Kasumi-1 (cell line): ENCODE measurements at regions not wholly inside any gene's neighbourhood (a gene's known extent, or its start where the extent isn't known, plus 50 kb on each side); places are given as distances from the start of the nearest gene placed in this dataset.
A peak's percentile ranks its signal among the peaks of the same experiment; 100 is the strongest.

Experiments
- DNase-seq, 2 experiments: peaks; one replicate each; lab custom pipeline; 2025; lab: John Stamatoyannopoulos, UW

- DNase-seq = peak; percentile 21 to 27
These were observed 61.7 kb downstream of the RHOU start for GRCh38 chr1:228796945-228797344.

- DNase-seq = no peak
These were observed 62.8 kb downstream of the RHOU start for GRCh38 chr1:228798035-228798434.

- DNase-seq = no peak
These were observed 63.3 kb downstream of the RHOU start for GRCh38 chr1:228798548-228798947.

GRCh38 chr1:228799924-228800323 lies 64.6 kb downstream of the RHOU start:
- DNase-seq = peak; percentile 21 to 22

GRCh38 chr1:228801068-228801467 lies 65.8 kb downstream of the RHOU start:
- DNase-seq = no peak

- DNase-seq = no peak
These were observed 67.3 kb downstream of the RHOU start for GRCh38 chr1:228802386-228803220.

- no peak for DNase-seq
These were observed 68.1 kb downstream of the RHOU start for GRCh38 chr1:228803421-228803820.

DNA sequence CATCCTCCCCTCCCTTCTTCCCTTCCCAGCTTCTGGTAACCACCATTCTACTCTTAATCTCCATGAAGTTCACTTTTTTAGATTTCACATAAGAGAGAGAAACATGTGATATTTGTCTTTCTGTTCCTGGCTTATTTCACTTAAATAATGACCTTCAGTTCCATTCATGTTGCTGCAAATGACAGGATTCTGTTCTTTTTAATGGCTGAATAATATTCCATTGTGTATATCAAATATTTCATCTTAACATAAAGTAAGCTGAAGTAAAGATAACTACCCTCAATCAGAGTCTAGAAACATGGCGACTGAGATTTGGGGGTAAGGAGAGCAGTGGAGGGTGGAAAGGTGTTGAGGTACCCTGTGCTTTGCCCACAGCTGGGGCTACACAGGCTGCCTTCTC lies 68.9 kb downstream of the RHOU start:
- DNase-seq = no peak

DNA sequence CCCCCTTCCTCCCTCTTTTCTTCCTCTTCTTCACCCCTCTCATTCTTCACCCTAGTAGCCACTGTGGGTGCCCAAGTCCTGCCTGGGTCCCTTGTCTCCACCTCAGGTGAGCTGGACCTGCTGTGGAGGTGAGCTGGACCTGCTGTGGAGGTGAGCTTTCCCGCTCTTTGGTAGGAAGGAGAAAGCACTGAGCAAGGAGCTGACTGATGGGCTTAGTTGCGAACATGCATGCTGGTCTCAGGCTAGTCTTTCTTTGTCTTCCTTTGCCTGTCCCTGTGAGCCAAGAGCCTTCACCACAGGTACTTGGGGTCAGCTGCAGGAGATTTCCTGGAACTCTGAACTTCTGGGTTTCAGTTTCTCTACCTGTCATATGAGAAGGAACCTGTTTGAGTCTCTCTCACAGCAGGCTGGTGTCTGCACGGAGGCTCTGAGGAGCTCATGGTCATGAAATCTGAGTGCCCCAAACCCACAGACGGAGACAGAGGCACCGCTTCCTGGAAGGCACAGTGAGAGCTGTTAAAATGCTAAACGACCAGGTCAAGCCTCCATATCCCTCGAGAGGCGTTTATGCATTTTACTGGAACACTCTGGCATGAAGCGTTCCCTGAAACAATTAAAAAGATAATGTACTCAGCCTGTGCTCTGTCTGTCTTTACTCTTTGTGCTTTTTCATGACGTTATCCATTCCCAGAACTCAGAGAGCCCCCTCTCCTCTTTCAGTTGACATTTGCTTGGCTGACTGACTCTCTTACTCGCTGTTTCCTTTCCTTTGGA lies 69.5 kb downstream of the RHOU start:
- DNase-seq = no peak

GRCh38 chr1:228807904-228808605 lies 72.8 kb downstream of the RHOU start:
- DNase-seq = no peak

DNA sequence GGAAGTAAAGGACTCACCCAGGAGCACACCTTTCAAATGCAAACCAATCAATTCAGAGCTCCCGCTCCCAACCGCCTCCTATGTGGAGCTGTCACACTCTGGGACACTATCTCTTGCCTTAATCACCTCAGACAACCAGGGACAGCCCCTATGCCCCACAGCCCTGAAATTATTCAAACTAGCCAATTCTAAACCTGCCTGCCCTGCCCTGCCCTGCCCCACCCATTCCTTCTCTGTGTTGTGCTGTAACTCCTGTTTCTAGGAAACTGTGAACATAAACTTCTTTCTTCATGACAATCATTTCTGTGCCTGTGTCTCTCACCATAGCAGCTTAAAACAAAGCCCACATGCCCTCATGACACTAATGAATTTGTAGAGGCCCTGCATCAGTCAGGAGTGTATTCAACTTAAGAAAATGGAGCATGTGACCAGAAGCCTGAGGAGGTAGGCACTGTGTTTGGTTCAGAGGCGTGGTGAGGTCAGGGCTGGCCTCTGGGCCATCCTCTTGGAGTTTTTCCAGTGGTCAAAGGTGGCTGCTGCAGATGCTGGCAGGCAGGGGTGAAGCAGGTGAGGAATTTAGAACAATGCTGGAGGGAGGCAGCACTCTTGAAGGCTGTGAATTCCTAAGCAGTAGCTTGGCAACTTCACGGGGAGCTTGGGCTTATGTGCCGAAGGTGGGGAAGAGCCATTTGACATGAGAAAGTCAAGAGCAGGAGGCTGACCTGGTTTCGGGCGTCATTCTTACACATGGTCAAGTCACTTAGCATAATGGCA lies 74.5 kb downstream of the RHOU start:
- DNase-seq = no peak

GRCh38 chr1:228810395-228810758 lies 75.1 kb downstream of the RHOU start:
- no peak for DNase-seq

- DNase-seq = no peak
These were observed 75.8 kb downstream of the RHOU start for GRCh38 chr1:228810878-228811711.

DNA sequence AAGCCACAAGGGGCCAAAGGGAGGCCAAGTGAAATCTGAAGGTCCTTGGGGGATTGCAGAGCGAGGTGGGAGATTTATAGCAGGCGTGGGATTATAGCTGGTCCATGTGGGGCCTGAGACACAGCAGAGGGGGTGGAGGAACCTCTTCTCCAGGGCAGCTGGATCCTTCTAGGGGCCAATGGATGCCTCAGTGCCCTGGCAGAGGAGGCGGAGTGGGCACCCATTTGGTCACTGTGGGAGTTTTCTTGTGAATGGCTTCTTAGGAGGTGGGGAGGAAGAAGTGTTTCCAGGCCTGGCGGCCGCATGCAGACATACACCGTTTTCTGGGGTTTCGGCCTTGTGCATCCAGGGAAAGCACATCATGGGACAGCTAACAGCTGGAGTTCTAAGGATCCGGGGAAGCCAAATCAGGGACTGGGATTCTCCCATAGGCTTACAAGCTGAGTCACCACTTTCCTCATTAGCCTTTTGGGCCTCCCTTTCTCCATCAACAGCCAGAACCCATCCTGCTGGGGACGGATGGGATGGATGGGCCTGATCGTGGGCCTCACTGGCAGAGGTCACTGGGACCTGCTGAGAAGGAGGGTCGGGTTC lies 76.5 kb downstream of the RHOU start:
- DNase-seq = no peak

DNA sequence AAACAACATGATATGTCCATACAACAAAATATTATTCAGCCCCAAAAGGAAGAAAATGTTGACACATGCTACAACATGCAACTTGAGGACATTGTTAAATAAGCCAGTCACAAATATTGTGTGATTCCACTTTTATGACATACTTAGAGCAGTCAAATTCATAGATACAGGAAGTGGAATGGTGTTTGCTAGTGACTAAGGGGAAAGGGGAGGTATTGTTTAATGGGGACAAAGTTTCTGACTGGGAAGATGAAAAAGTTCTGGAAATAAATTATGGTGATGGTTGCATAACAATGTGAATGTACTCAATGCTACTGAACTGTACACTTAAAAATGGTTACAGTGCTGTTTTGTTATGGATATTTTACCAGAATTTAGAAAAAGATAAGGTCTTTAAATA lies 77.7 kb downstream of the RHOU start:
- no peak for DNase-seq

GRCh38 chr1:228814176-228814575 lies 78.9 kb downstream of the RHOU start:
- DNase-seq = no peak

- no peak for DNase-seq
These were observed 83.0 kb downstream of the RHOU start for GRCh38 chr1:228818296-228818695.

GRCh38 chr1:228818928-228819630 lies 83.8 kb downstream of the RHOU start:
- no peak for DNase-seq

DNA sequence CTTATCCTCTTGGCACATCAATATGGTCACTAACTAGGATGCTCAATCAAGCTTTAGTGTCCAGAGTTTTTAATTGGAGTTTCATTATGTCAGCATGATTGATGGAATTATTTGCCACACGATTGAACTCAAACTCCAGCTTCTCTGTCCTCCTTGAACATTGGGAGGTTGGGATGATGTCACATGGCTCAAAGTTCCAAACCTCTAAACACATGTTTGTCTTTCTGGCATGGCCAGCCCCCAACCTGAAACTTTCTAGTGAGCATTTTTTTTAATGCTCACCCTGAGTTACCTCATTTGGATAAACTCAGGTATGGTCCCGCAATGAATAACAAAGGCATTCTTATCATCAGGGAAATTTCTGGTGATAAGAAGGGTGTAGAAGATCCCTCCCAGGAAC lies 86.0 kb downstream of the RHOU start:
- DNase-seq = no peak

GRCh38 chr1:228823200-228823599 lies 87.9 kb downstream of the RHOU start:
- no peak for DNase-seq
